Hypothalamus (tissue), 51 donors: ENCODE measurements at regions not wholly inside any gene's neighbourhood (a gene's known extent, or its start where the extent isn't known, plus 50 kb on each side); places are given as distances from the start of the nearest gene placed in this dataset.

Source experiments
- DNase-seq, 51 donors: peaks; one replicate each; lab custom pipeline; 2025; lab: John Stamatoyannopoulos, UW

- no peak for DNase-seq
Observed at GRCh38 chr2:66689456-66690051, 254.6 kb downstream of the MEIS1 start.

GRCh38 chr2:66691031-66691965 is 256.4 kb downstream of the MEIS1 start:
- DNase-seq = no peak

- no peak for DNase-seq
Observed at GRCh38 chr2:66692521-66693054, 257.7 kb downstream of the MEIS1 start.

- DNase-seq = no peak
Observed at GRCh38 chr2:66693076-66693965, 258.4 kb downstream of the MEIS1 start.

- no peak for DNase-seq
Observed at GRCh38 chr2:66694087-66694860, 259.3 kb downstream of the MEIS1 start.

- DNase-seq = no peak
Observed at GRCh38 chr2:66695226-66695735, 260.4 kb downstream of the MEIS1 start.

GRCh38 chr2:66696374-66696773 is 261.4 kb downstream of the MEIS1 start:
- DNase-seq = no peak

- no peak for DNase-seq
Observed at GRCh38 chr2:66696886-66697285, 262.0 kb downstream of the MEIS1 start.

GRCh38 chr2:66697366-66697765 is 262.4 kb downstream of the MEIS1 start:
- DNase-seq = no peak

GRCh38 chr2:66698091-66698490 is 263.2 kb downstream of the MEIS1 start:
- DNase-seq = no peak

GRCh38 chr2:66698576-66699239 is 263.8 kb downstream of the MEIS1 start:
- DNase-seq = no peak

GRCh38 chr2:66699416-66699792 is 264.5 kb downstream of the MEIS1 start:
- no peak for DNase-seq

GRCh38 chr2:66699793-66700676 is 265.1 kb downstream of the MEIS1 start:
- DNase-seq = peak in 5 of 51 donors; percentile 1 to 55 (median 3)

GRCh38 chr2:66700677-66701066 is 265.7 kb downstream of the MEIS1 start:
- DNase-seq = no peak

GRCh38 chr2:66701251-66701650 is 266.3 kb downstream of the MEIS1 start:
- DNase-seq = no peak

- no peak for DNase-seq
Observed at GRCh38 chr2:66701656-66702055, 266.7 kb downstream of the MEIS1 start.

GRCh38 chr2:66702301-66702700 is 267.4 kb downstream of the MEIS1 start:
- no peak for DNase-seq

GRCh38 chr2:66704786-66705185 is 269.9 kb downstream of the MEIS1 start:
- DNase-seq = no peak
